Esophagus muscularis mucosa (tissue), 4 donors: ENCODE measurements at regions not wholly inside any gene's neighbourhood (a gene's known extent, or its start where the extent isn't known, plus 50 kb on each side); places are given as distances from the start of the nearest gene placed in this dataset.

Experiments
- CTCF ChIP-seq, 3 experiments: fragments of 200-600 bp in 2 of 3; fragments of 450-650 bp in 1 of 3; sonication (generic) in 2 of 3; IDR thresholded peaks; one replicate each; pipeline ENCODE4 v1.5.1; 2017 to 2019; ENCODE audit warnings: antibody characterized with exemption in 3 of 3, mild to moderate bottlenecking in 2 of 3, moderate library complexity in 1 of 3
- EP300 ChIP-seq: sonication (generic); formaldehyde crosslinking; IDR thresholded peaks from one replicate; pipeline ENCODE4 v1.6.1; 2017; ENCODE audit warnings: antibody characterized with exemption
- POLR2A ChIP-seq: fragments of 450-650 bp; IDR thresholded peaks from one replicate; pipeline ENCODE4 v1.6.1; 2017; ENCODE audit warnings: antibody characterized with exemption, moderate library complexity, mild to moderate bottlenecking, low read depth
- POLR2AphosphoS5 ChIP-seq, 2 donors: sonication (generic); formaldehyde crosslinking; IDR thresholded peaks; one replicate each; pipeline ENCODE4 v1.6.1; 2017; ENCODE audit warnings: antibody characterized with exemption in 2 of 2

GRCh38 chr7:96861-97260 lies 95.5 kb upstream of the FAM20C start:
- TF ChIP-seq CTCF (IDR thresholded peaks at IDR 0.05) (no peak), POLR2A (no peak), POLR2AphosphoS5 (IDR thresholded peaks at IDR 0.05) (no peak), EP300 (no peak)
